IMR-90 (cell line): ENCODE measurements at regions not wholly inside any gene's neighbourhood (a gene's known extent, or its start where the extent isn't known, plus 50 kb on each side); places are given as distances from the start of the nearest gene placed in this dataset.

Experiments
- ATAC-seq: fragments of 200-7000 bp; cut with Tn5 transposase; 2 replicates; pipeline ENCODE4 v1.9.1; 2020; ENCODE audit warnings: low read depth, mild to moderate bottlenecking, moderate library complexity
- BruUV-seq: library from RNA; stranded (reverse); fragments of 400-500 nt; replicated peaks from 2 replicates; lab custom pipeline; 2021; lab: Mats Ljungman, UMichigan
- CTCF ChIA-PET: fragments of 300-600 bp; formaldehyde crosslinking; extraction: SDS; loops from one replicate; lab custom pipeline; 2021; ENCODE audit warnings: antibody characterized with exemption; lab: Yijun Ruan, JAX
- POLR2A ChIA-PET: fragments of 300-600 bp; sonication (Branson Sonifier 250); formaldehyde crosslinking; loops from one replicate; lab custom pipeline; 2022; ENCODE audit warnings: antibody characterized with exemption; ENCODE audit not compliant: unreplicated experiment; lab: Charles Lee
- DNase-seq: peaks from one replicate; pipeline ENCODE4 v3.0.0; 2013
- H2AFZ ChIP-seq: replicated peaks from 2 replicates; pipeline ENCODE3; 2013; ENCODE audit warnings: low read length, mild to moderate bottlenecking; ENCODE audit not compliant: poor library complexity
- H2AK5ac ChIP-seq: 2 replicates; pipeline ENCODE4 v1.6.1; 2013; ENCODE audit warnings: low read depth, low read length, inconsistent platforms
- H2AK9ac ChIP-seq: replicated peaks from 2 replicates; pipeline ENCODE3; 2013; ENCODE audit warnings: mild to moderate bottlenecking, low read depth, low read length, moderate library complexity; ENCODE audit not compliant: poor library complexity
- H2BK120ac ChIP-seq: 2 replicates; pipeline ENCODE4 v1.6.1; 2013; ENCODE audit warnings: low read depth, low read length, inconsistent platforms
- H2BK15ac ChIP-seq: 3 replicates; pipeline ENCODE4 v1.6.1; 2013; ENCODE audit warnings: low read depth, low read length, inconsistent platforms
- H2BK20ac ChIP-seq: 2 replicates; pipeline ENCODE4 v1.6.1; 2013; ENCODE audit warnings: low read depth, mild to moderate bottlenecking, inconsistent platforms, low read length, moderate library complexity
- H2BK5ac ChIP-seq: 2 replicates; pipeline ENCODE4 v1.6.1; 2013; ENCODE audit warnings: mild to moderate bottlenecking, low read depth, low read length, inconsistent platforms; ENCODE audit not compliant: poor library complexity, severe bottlenecking
- H3K14ac ChIP-seq: replicated peaks from 2 replicates; pipeline ENCODE4 v1.6.1; 2013; ENCODE audit warnings: low read depth, low read length, inconsistent platforms
- H3K18ac ChIP-seq: 2 replicates; pipeline ENCODE4 v1.6.1; 2013; ENCODE audit warnings: low read depth, low read length, control low read depth
- H3K23ac ChIP-seq: 2 replicates; pipeline ENCODE4 v1.6.1; 2013; ENCODE audit warnings: low read depth, low read length, inconsistent platforms
- H3K27ac ChIP-seq: 2 replicates; pipeline ENCODE4 v1.5.1; 2013; ENCODE audit warnings: mild to moderate bottlenecking, control low read depth, low read length; ENCODE audit not compliant: insufficient read depth
- H3K27me3 ChIP-seq: 2 replicates; pipeline ENCODE4 v1.6.1; 2013; ENCODE audit warnings: low read length; ENCODE audit not compliant: control insufficient read depth, insufficient read depth
- H3K36me3 ChIP-seq: 2 replicates; pipeline ENCODE4 v1.6.1; 2013; ENCODE audit warnings: low read length, mixed read lengths; ENCODE audit not compliant: control insufficient read depth, insufficient read depth
- H3K4ac ChIP-seq: 2 replicates; pipeline ENCODE4 v1.6.1; 2013; ENCODE audit warnings: low read depth, low read length, inconsistent platforms
- H3K4me1 ChIP-seq: 2 replicates; pipeline ENCODE4 v1.6.1; 2013; ENCODE audit warnings: low read length, mixed read lengths; ENCODE audit not compliant: control insufficient read depth, insufficient read depth
- H3K4me2 ChIP-seq: 2 replicates; pipeline ENCODE4 v1.6.1; 2013; ENCODE audit warnings: low read depth, mild to moderate bottlenecking, control low read depth, low read length, moderate library complexity
- H3K4me3 ChIP-seq: 2 replicates; pipeline ENCODE4 v1.5.1; 2013; ENCODE audit warnings: low read depth, mild to moderate bottlenecking, control low read depth, low read length, moderate library complexity; ENCODE audit not compliant: insufficient read depth
- H3K56ac ChIP-seq: 2 replicates; pipeline ENCODE4 v1.6.1; 2013; ENCODE audit warnings: low read length, inconsistent platforms; ENCODE audit not compliant: insufficient read depth; ENCODE audit errors: extremely low read depth
- H3K79me1 ChIP-seq, 2 experiments: 2 replicates each; pipeline ENCODE4 v1.6.1; 2013; ENCODE audit warnings: low read length in 2 of 2, inconsistent platforms in 1 of 2, low read depth in 1 of 2
- H3K9ac ChIP-seq: 2 replicates; pipeline ENCODE4 v1.6.1; 2013; ENCODE audit warnings: low read depth, low read length, control low read depth
- H3K9me1 ChIP-seq: 2 replicates; pipeline ENCODE4 v1.6.1; 2013; ENCODE audit warnings: low read length, inconsistent platforms; ENCODE audit not compliant: insufficient read depth
- H3K9me3 ChIP-seq: 2 replicates; pipeline ENCODE4 v1.6.1; 2013; ENCODE audit warnings: low read length; ENCODE audit not compliant: control insufficient read depth, insufficient read depth
- H4K20me1 ChIP-seq: 2 replicates; pipeline ENCODE4 v1.6.1; 2013; ENCODE audit warnings: low read length, inconsistent platforms; ENCODE audit not compliant: insufficient read depth
- H4K5ac ChIP-seq: 2 replicates; pipeline ENCODE4 v1.6.1; 2013; ENCODE audit warnings: mild to moderate bottlenecking, low read depth, low read length, control low read depth
- H4K8ac ChIP-seq, 2 experiments: 2 replicates each; pipeline ENCODE4 v1.6.1; 2013; ENCODE audit warnings: low read depth in 2 of 2, low read length in 2 of 2, control low read depth in 1 of 2, inconsistent platforms in 1 of 2
- H4K91ac ChIP-seq: 2 replicates; pipeline ENCODE4 v1.6.1; 2013; ENCODE audit warnings: low read depth, low read length, inconsistent platforms; ENCODE audit not compliant: insufficient read depth
- BHLHE40 ChIP-seq: fragments of 150-350 bp; IDR thresholded peaks from 2 replicates; pipeline ENCODE4 v1.6.1; 2016; ENCODE audit warnings: mild to moderate bottlenecking, low read depth, low read length
- CEBPB ChIP-seq: IDR thresholded peaks from 2 replicates; pipeline ENCODE4 v1.6.1; 2012; ENCODE audit warnings: low read depth, low read length, improper control_type of control experiment
- CHD1 ChIP-seq: IDR thresholded peaks from 2 replicates; pipeline ENCODE4 v1.6.1; 2012; ENCODE audit warnings: low read depth, low read length, improper control_type of control experiment
- CTCF ChIP-seq: conservative IDR thresholded peaks from 2 replicates; pipeline ENCODE4 v1.5.1; 2012; ENCODE audit warnings: mild to moderate bottlenecking, low read depth, low read length, improper control_type of control experiment
- ELK1 ChIP-seq: fragments of 150-350 bp; IDR thresholded peaks from 2 replicates; pipeline ENCODE4 v1.6.1; 2016; ENCODE audit warnings: low read depth, mild to moderate bottlenecking, low read length, moderate library complexity, borderline replicate concordance
- FOS ChIP-seq: fragments of 150-350 bp; IDR thresholded peaks from 2 replicates; pipeline ENCODE4 v1.6.1; 2016; ENCODE audit warnings: low read depth, low read length
- MAFK ChIP-seq: IDR thresholded peaks from 2 replicates; pipeline ENCODE4 v1.6.1; 2012; ENCODE audit warnings: low read depth, low read length, improper control_type of control experiment
- MAZ ChIP-seq: IDR thresholded peaks from 2 replicates; pipeline ENCODE4 v1.6.1; 2012; ENCODE audit warnings: low read depth, mild to moderate bottlenecking, low read length, improper control_type of control experiment, moderate library complexity, borderline replicate concordance
- NFE2L2 ChIP-seq: fragments of 150-350 bp; IDR thresholded peaks from 2 replicates; pipeline ENCODE4 v1.6.1; 2016; ENCODE audit warnings: low read depth, mild to moderate bottlenecking, low read length
- POLR2A ChIP-seq: IDR thresholded peaks from 2 replicates; pipeline ENCODE4 v1.6.1; 2012; ENCODE audit warnings: mild to moderate bottlenecking, low read depth, low read length
- RAD21 ChIP-seq: IDR thresholded peaks from 2 replicates; pipeline ENCODE4 v1.6.1; 2012; ENCODE audit warnings: low read length, improper control_type of control experiment
- RCOR1 ChIP-seq: IDR thresholded peaks from 2 replicates; pipeline ENCODE4 v1.6.1; 2012; ENCODE audit warnings: mild to moderate bottlenecking, low read length, improper control_type of control experiment; ENCODE audit not compliant: insufficient replicate concordance
- RFX5 ChIP-seq: IDR thresholded peaks from 2 replicates; pipeline ENCODE4 v1.8.0; 2012; ENCODE audit warnings: low read depth, mild to moderate bottlenecking, low read length, moderate library complexity
- SMC3 ChIP-seq: fragments of 150-350 bp; IDR thresholded peaks from 2 replicates; pipeline ENCODE4 v1.6.1; 2016; ENCODE audit warnings: low read depth, mild to moderate bottlenecking, antibody characterized with exemption, low read length, moderate library complexity
- USF2 ChIP-seq: fragments of 150-350 bp; IDR thresholded peaks from 2 replicates; pipeline ENCODE4 v1.6.1; 2017; ENCODE audit warnings: mild to moderate bottlenecking, antibody characterized with exemption, low read length, low read depth
- WGBS, 2 experiments: methylation state at CpG; one replicate each; pipeline versions ENCODE4 v1.1.5 to v1.1.7; 2013; ENCODE audit warnings: missing lambda C conversion rate in 2 of 2; ENCODE audit not compliant: insufficient read length in 1 of 2; ENCODE audit errors: extremely low coverage in 2 of 2; 5-methylcytosine and 5-hydroxymethylcytosine counted together
- dilution Hi-C: fragments of 300-500 bp; cut with HindIII; formaldehyde crosslinking; loops from one replicate; pipeline ENCODE4 v1.14.3; 2018; ENCODE audit warnings: low sequenced_read_pairs; ENCODE audit not compliant: unreplicated experiment
- in situ Hi-C: fragments of 300-500 bp; cut with MboI; formaldehyde crosslinking; loops from 3 replicates; pipeline ENCODE4 v1.14.3; 2019; ENCODE audit warnings: low sequenced_read_pairs, inconsistent platforms, mixed read lengths
- intact Hi-C: fragments of 100-400 bp; cut with micrococcal nuclease; formaldehyde crosslinking; loops from 2 replicates; pipeline ENCODE4 v1.10.0; 2022

- Histone ChIP-seq H4K20me1 (peaks cover 19% of the 10 kb centered on the region), H2BK20ac (no peak overlapping the region)
- TF ChIP-seq RCOR1 = no peak
- TF ChIP-seq POLR2A = no peak
- TF ChIP-seq CHD1 = no peak
- TF ChIP-seq CTCF = no peak
- TF ChIP-seq RFX5 = no peak
- TF ChIP-seq FOS = no peak
- no peak for TF ChIP-seq RAD21
- no peak for TF ChIP-seq MAZ
- TF ChIP-seq USF2 = no peak
- TF ChIP-seq SMC3 = no peak
- no peak for TF ChIP-seq NFE2L2
- no peak for TF ChIP-seq MAFK
- no peak for TF ChIP-seq BHLHE40
- TF ChIP-seq ELK1 = no peak
- TF ChIP-seq CEBPB = no peak
Measured at GRCh38 chr17:77327566-77328464, 187.0 kb downstream of the SEC14L1 start.

More at GRCh38 chr17:77327566-77328464, 187.0 kb downstream of the SEC14L1 start:
- H3K4me1 ChIP-seq = peaks cover 22% of the 10 kb centered on the region
- H4K91ac ChIP-seq = peak overlapping the region; percentile 33; the same call in 1 of the 2 replicates
- no peak overlapping the region for H3K56ac ChIP-seq
- no peak overlapping the region for H3K4me3 ChIP-seq
- H2AK5ac ChIP-seq = peak overlapping the region; percentile 37
- no peak overlapping the region for H4K8ac ChIP-seq
- intact Hi-C loops = no loop called here
- H3K79me1 ChIP-seq = peaks cover 36 to 71% of the 10 kb centered on the region in 2 experiments
- dilution Hi-C loops = no loop called here
- H2AK9ac ChIP-seq = no peak overlapping the region
- H3K9me3 ChIP-seq = peaks cover 4% of the 10 kb centered on the region; the same call in 1 of the 2 replicates
- no peak overlapping the region; the same call in 1 of the 2 replicates for H3K14ac ChIP-seq
- H2BK120ac ChIP-seq = no peak overlapping the region
- BruUV-seq = no TSS peak
- H3K23ac ChIP-seq = no peak overlapping the region
- H3K9me1 ChIP-seq = peaks cover 14% of the 10 kb centered on the region
- no peak overlapping the region for H3K9ac ChIP-seq
- no peaks in the 10 kb centered on the region; the same call in 1 of the 2 replicates for H3K36me3 ChIP-seq
- no peak overlapping the region for H3K18ac ChIP-seq
- ATAC-seq = no peak
- H3K27ac ChIP-seq = no peak overlapping the region
- no peak overlapping the region for H2AFZ ChIP-seq
- 80% methylated on average over 9 of the region's 29 CpGs; no CpG with 5 or more reads in 1 of the 2 experiments for WGBS, 2 experiments
- no peak overlapping the region for H2BK15ac ChIP-seq
- H4K5ac ChIP-seq = no peak overlapping the region
- ChIA-PET POLR2A (no interaction called here), CTCF (no interaction called here)
- in situ Hi-C loops = loop anchor here (5.0 kb wide), 1 partner anchor 169 kb away; no protein-coding TSS in a partner anchor
- H3K4ac ChIP-seq = no peak overlapping the region; the same call in 1 of the 2 replicates
- H3K4me2 ChIP-seq = no peak overlapping the region
- H3K27me3 ChIP-seq = no peaks in the 10 kb centered on the region
- DNase-seq = no peak
- H2BK5ac ChIP-seq = no peak overlapping the region
